AG20443 (cell line): ENCODE measurements at regions not wholly inside any gene's neighbourhood (a gene's known extent, or its start where the extent isn't known, plus 50 kb on each side); places are given as distances from the start of the nearest gene placed in this dataset.
"Not testable (repeated sequence)": the region's sequence is repeated elsewhere in the genome, so short reads cannot be mapped to it uniquely, and the experiment has no call there.

Experiments
- DNase-seq: peaks from one replicate; pipeline ENCODE4 v3.0.0; 2012; ENCODE audit warnings: low spot score, mixed read lengths

DNA sequence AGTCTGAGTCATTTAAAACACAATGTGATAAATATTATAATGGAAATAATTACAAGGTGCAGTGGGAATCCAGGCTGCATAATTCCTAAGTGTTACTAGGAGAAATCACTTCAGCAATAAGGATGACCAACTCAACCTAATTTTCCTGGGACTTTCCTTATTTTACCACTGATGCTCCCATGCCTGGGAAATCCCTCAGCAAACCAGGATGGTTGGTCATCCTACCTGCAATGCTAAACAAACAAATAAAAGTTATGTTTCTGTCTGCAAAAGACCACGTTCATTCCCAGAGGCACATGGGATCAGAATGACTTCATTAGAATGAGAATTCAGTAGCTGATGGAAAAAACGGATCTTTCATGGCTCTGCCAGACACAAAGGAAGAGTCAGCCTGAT is 130.8 kb upstream of the RAP1B start:
- DNase-seq, result peak; percentile 22

DNA sequence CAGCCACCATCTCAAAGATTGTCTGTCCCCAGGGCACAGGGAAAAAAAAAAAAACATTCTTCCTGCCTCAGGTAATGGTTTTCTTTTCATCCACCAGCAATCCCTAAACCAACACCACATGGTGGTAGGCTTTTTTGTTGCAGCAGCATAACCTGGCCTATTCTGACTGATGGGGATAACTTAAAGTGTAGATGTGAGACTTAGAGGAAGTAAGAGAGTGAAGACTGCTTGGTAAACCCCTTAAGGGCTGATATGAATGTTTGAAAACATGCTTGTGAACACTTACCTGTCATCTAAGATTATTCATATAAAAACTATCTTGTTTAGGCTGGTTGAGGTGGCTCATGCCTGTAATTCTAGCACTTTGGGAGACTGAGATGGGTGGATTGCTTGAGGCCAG is 130.2 kb upstream of the RAP1B start:
- DNase-seq, result no peak

DNA sequence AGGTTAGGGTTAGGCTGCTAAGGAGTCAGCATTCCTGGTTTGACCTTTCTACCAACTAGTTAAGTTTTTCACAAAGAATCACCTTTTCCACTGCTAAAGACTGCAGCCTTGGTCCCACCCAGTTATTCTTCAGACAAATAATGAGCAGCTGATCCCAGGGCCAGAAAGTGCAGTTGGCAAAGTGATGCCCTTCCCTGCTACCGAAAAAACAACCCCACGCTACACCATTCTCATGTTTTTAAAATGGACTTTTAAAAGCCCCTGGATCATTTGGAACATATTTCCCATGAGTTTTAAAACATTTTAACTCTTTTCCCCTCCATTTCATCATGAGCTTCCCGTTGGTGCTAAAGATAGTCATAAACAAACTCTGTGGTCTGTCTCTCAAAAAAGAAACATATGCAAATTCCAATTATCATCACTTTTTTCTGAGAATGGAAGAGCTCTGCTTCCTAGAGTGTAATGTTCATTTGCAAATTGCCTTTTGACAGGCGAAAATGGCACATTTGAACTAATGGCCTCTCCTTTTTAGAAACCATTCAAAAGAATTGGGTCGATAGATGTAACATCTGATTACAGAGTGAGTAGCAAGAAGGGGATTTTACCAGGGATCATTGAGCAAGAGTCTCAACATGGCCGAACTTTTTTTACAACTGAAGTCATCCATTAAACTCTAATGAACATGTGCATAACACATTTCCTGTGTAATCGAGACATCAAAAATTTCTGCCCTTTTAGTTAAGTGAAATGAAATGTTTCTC is 129.3 kb upstream of the RAP1B start:
- peak; percentile 18 for DNase-seq

DNA sequence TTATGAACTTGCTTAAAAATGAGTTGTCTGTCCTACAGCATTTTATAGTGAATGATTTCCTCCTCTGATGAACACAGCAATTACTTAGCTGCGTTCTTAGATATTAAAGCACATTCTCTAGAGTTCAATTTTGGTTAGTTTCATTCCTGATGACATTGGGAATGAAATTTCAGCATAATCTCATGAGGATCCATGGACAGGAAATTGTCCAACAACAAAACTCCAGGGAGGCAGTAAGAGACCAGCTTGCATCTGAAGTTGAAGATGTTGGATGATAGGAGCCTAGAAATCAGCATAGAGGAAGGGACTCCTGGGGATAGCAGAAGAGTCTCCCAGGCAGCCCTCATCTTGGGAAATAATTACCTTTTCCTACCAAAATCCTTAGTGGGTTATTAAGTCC is 128.7 kb upstream of the RAP1B start:
- no peak for DNase-seq

DNA sequence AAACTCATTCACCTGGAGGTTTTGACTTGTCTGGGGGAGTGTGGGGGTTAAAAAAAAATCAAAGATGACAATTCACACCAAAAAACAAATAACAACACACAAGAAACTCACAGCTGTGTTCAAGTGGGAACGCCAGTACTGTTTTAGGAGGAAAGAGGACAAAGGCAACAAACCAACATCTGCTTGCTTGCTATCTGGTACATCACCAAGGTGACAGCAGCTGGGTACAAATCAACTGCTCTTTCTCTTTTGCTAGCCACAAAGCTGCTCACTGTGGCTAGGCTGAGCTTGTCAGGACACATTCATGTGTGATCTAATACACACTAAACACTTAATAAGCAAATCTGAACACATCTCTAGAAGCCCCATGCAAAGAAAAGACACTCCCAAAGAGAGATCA is 128.0 kb upstream of the RAP1B start:
- no peak for DNase-seq

DNA sequence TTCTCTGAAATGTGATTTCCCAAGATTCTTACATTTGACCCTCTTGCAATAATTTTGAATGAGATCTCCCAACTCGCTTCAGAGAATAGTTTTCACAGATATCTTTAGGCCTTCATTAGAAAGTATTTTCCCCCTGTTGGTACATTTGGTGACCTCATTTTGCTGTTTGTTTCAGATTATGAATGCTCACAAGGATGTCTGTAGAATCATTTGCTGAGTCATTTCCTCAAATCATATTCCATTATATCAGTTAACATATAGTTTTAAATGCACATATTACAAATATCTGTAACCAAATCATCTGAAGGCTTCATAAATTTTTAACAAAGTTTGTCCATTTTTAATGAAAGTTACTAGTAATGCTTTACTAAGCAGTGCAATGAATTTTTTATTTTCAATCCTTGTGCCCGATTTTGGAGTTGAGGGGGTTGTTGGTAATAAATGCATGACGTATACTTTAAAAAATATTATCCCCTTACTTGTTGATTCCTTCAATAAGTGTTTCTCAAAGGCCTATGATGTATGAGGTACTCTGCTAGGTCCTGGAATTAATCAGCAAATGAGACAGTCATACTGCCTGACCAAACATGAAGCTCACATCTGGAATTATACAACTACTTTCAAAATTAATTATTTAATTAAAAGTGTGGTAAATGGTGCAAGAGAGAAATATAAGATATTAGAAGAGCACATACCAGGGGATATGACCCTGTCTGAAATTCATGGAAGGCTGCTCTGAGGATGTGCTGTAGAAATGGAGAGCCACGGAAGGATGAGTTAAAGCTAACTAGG is 126.9 kb upstream of the RAP1B start:
- DNase-seq, result peak; percentile 36

DNA sequence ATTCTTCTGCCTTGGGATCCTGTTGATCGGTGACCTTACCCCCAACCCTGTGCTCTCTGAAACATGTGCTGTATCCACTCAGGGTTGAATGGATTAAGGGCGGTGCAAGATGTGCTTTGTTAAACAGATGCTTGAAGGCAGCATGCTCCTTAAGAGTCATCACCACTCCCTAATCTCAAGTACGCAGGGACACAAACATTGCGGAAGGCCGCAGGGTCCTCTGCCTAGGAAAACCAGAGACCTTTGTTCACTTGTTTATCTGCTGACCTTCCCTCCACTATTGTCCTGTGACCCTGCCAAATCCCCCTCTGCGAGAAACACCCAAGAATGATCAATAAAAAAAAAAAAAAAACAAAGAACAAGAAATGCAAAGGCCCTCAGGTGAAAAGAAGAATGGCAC is 126.1 kb upstream of the RAP1B start:
- not testable (repeated sequence) for DNase-seq

DNA sequence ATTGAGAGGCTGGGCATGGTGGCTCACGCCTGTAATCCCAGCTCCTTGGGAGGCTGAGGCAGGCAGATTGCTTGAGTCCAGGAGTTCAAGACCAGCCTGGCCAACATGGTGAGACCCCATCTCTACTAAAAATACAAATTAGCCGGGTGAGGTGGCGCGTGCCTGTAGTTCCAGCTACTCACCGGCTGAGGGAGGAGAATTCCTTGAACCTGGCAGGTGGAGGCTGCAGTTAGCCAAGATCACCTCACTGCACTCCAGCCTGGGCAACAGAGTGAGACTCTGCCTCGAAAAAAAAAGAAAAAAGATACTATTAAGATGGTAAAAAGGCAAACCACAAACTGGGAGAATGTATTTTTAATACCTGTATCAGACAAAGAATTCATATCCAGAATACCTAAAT is 124.2 kb upstream of the RAP1B start:
- not testable (repeated sequence) for DNase-seq

DNA sequence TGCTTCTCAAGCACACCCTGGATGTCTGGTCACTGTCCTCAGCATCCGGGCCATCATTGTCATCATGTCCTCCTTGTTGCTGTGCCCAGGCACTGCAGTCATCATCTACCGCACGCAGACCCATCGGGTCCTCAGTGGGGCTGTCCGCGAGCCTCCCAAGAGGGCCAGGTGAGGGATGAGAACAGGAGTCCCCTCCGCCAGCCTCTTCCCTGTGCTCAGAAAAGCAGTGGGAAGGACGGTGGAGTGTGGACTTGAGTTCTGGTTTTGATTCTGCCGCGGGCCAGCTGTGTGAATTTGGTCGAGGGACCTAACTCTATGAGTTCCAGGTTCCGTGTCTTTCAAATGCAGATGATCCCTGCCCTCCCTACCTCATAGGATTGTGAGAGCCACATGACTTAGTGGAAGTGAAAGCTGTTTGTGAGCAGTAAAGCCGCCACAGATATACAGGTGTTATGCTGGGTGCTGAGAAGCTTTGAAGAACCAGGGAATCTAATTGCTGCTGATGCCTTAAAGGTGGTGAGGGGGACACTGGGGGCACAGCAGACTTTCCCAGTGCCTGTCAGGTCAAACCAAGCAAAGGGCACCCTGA is 122.9 kb upstream of the RAP1B start:
- DNase-seq, result no peak

DNA sequence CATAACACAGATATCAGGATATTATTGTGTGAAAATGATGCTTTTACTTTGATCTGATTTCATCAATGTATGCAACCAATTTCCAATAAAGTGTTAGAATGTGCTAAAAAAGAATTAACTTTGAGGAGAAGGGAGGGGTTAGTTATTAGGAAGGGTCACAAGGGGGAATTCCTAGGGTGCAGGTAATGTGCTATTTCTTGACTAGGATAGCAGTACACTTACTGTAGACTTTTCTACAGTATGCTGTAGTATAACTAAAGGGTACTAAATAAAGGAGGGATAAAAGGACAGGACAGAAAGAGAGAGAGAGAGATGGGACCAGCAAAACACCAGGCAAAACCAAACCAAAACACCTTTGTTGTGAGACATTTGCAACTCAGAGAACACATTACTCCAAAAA is 121.4 kb upstream of the RAP1B start:
- DNase-seq, result no peak

DNA sequence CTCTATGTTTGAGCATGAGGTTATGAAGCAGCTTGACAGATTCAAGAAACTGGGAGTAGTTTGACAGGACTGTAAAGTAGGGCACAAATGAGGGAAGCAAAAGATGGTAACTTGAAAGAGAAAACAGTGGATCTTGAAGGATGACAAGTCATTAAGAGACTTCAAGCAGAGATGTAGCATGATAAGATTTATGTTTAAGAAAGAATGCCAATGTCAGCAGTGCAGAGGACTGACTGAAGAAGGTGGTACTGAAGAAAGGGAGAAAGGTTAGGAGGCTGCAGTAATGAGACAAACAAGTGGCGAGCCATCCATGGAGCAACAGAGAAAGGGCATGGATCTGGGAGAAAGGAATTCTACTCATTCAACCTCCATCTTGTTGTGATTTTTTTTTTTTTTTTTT is 120.2 kb upstream of the RAP1B start:
- DNase-seq, result no peak

DNA sequence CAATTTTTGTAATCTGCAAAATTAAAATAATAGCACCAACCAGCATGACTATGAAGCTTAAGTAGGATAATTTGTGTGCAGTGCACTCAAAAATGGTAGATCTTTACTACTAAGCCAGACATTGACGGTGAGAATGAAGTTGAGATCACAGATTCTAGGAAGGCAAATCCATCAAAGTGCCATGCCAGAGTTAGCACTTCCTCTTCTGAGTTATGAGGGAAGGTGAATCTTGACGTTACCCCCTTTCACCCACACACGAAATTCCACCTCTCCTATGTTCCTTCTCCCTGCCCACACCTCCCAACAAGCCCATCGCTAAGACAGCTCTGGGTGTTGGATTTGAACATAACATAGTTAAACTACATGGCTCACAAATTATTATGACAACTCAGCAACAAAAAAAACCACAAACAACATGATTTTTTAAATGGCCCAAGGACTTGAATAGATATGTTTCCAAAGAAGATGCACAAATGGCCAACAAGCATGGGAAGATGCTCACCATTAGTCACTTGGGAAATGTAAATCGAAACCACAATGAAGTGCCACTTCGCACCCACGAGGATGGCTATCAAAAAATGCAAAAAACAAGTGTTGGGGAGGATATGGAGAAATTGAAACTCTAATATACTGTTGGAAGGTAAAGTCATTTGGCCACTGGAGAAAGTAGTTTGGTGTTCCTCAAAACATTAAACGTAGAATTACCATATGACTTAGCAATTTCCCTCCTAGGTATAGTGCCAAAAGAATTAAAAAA is 119.3 kb upstream of the RAP1B start:
- DNase-seq, result no peak

DNA sequence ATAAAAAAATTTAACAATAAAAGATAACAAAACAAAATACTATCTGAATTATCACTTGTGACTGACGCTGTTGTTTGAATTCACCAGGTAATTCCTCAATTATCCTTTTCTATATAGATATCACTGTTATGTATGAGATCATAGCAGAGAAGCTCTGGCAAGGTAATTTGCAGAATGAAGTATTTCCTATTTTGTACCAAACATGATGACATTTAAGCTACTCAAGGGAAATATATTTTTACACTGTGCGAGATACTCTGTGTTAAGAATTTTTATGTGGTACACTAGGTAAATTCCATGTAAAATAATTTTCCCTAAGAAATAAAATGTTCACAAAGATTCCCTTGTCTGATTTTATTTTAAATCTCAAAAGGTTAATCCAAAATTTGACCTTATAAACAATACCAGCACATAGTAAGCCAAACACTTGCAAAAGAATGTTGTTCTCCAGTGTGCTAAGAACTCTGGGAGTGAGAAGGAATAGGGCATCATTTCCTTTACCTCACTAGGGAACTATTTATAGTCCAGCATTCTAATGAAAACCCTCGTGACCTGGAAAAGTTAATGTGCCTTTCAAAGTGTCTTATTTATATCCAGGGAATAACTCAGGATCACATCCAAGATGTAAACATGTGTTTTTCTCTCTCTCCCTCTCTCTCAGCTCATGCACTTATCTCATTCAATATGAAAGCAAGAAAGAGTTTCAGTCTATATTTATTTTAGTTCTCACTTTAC is 115.2 kb upstream of the RAP1B start:
- DNase-seq, result peak; percentile 29

DNA sequence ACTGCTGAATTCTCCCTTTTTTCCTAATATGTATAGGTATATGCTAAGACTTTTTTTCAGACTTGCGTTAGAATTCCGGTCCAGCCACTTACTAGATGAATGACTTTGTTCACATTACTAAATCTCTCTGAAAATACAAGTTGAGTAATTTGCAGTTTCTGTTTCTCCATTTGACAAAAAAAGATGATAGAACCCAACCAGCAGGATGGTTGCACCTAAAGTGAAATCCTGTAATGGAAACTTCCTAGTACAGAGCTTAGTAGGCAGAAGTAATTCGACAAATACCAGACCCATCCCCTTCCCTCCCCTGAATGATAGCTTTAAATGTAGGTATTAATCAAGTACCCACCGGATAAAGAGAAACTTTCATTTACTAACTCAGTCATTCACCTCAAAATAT is 113.6 kb upstream of the RAP1B start:
- DNase-seq, result no peak

DNA sequence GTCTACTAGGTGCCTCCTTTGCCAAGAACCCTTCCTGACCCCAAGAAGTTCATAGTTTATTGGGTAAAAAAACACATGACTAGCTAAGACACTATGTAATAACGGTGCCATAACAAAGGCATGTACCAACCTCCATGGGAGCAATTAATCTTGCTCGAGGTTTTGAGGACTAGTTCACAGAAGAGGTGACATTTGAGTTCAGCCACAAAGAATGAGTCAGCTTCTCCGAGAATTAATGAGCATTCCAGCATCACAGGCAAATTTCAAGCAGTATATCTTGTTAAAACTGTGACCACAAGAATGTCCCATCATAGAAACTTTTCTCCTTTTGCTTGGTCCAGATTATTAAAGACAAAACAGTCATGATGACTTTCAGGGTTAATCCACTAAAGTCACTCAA is 113.0 kb upstream of the RAP1B start:
- peak; percentile 79 for DNase-seq

DNA sequence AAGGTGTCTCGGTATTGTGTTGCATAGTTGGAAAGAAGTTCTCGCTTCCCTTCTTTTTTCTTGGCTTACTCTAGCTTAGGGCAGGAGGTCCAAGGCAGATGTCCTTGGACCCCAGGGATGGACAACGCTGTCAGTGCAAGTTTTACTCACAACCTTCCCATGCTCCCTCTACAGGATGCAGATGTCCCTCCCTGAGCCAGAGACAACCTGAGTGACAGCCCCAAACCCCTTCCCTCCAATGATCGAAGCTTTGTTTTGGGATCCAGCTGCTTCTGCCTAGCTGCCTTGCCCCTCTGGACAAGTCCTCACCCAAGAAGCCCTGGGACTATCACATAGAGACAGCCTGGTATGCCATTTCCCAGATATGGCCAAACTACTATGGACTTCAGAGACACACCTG is 112.0 kb upstream of the RAP1B start:
- no peak for DNase-seq

DNA sequence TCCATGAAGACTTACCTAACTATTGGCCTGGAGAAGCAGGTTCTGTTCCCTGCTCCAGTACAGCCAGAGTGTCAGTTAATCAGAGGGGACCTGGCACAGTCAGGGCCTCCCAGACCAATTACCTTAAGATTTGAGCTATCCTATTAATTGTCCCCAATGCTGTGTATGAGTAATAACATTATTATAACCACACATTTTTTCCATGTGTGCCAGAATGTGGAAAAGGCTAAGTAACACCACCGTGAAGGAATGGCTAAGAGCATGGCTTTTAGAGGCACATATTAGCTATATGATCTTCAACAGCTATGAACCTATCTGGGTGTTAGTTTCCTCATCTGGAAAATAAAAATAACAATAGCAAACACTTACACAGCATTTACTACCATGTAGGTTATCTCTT is 111.1 kb upstream of the RAP1B start:
- DNase-seq, result peak; percentile 17

DNA sequence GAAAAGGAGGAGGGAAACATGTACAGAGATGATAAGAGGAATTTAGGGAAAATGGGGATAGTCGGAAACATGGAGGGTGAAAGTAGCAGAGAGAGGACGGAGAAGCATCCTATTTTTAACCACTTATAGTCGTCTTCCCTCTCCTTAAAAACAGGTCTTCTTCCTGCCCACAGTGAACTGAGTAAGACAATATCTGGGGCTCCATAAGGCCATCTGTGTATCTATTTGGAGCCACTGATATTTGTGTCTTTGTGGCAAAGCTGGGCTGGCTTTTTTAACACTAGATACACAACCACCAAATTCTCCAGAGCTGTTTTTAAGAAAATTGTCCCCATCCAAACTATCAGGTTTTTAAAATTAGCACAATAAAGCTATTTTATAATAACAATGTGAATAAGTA is 109.5 kb upstream of the RAP1B start:
- no peak for DNase-seq

DNA sequence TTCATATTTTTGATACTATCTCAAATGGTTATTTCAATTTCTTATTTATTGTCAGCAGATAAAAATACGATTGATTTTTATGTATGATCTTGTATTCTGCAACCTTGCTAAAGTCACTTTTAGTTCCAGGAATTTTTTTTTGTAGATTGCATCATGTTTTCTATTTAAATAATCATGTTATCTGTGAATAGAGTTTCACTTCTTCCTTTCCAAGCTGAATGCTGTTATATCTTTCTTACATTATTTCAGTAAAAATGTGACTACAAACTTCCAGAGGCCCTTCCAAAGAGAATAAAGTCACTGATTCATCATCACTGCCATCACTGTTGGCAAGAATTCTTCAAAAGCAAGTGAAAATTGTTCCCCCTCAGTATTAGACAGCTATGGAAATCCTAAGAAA is 104.7 kb upstream of the RAP1B start:
- no peak for DNase-seq

DNA sequence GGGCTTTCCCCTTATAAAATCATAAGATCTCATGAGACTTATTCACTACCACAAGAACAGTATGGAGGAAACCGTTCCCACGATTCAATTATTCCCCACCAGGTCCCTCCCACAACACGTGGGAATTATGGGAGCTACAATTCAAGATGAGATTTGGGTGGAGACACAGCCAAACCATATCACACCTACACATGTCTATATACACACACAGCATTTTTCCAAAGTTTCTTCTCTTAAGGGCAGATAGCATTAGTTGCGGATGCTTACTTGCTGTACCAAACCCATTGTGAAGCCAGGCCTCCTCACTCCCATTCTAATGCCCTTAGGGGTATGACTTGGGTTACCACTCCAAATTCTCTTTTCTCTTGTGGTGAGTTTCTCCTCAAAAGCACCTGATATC is 104.1 kb upstream of the RAP1B start:
- DNase-seq, result no peak

DNA sequence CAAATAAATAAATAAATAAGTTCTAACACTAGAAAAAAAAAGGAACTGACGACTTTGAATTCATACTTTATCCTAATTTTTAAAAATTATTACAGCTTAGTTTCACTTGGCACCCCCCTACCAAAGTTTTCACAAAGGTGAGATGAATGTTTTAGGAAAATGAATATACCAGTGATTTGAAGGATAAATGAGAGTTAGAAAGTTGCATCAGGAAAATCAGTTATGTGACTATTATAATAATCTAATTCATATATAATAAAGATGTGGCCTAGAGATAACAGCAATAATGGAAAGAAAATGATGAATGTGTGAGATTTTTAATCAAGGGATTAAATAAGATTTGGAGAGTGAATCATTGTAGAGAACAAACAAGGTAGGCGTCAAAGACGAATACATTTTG is 103.0 kb upstream of the RAP1B start:
- DNase-seq, result no peak

DNA sequence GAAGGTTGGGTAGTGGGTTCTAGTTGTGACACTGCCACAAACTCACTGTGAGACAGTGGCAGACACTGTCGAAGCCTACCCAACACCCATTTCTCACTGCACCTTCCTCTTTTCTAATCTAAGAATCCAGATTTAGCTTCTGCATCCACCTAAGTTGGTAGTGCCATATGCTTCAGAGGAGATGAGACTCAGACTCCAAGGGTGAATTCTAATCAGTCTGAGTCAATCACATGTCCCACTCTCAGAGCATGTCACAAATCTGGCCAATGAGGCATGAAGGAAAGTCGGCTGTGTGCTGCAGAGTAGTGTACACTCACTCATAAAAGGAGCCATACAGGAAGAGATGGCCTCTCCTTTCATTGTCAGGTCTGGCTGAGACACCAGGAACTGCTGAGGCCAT is 102.1 kb upstream of the RAP1B start:
- DNase-seq, result no peak
